Activated naive CD8-positive, alpha-beta T cell treated with anti-CD3 and anti-CD28 coated beads, Interleukin-2, amount 50 U/mL, for 24 hours (primary cell): ENCODE measurements at regions not wholly inside any gene's neighbourhood (a gene's known extent, or its start where the extent isn't known, plus 50 kb on each side); places are given as distances from the start of the nearest gene placed in this dataset.

Experiments used
- ATAC-seq: fragments of 150-1000 bp; cut with Tn5 transposase; one replicate; pipeline ENCODE4 v1.10.0; 2021
- DNase-seq: peaks from one replicate; pipeline ENCODE4 v3.0.0; 2021
- H3K27ac Mint-ChIP-seq: one replicate; pipeline ENCODE4 v1.8.0; 2021; ENCODE audit warnings: mild to moderate bottlenecking, mixed read lengths
- H3K27me3 Mint-ChIP-seq: one replicate; pipeline ENCODE4 v1.8.0; 2021; ENCODE audit warnings: mixed read lengths
- H3K36me3 Mint-ChIP-seq: one replicate; pipeline ENCODE4 v1.8.0; 2021; ENCODE audit warnings: low read depth, mixed read lengths
- H3K4me1 Mint-ChIP-seq: one replicate; pipeline ENCODE4 v1.8.0; 2021; ENCODE audit warnings: mixed read lengths
- H3K4me3 Mint-ChIP-seq: one replicate; pipeline ENCODE4 v1.8.0; 2021; ENCODE audit warnings: mild to moderate bottlenecking, moderate library complexity, mixed read lengths
- H3K9me3 Mint-ChIP-seq: one replicate; pipeline ENCODE4 v1.8.0; 2021; ENCODE audit warnings: mixed read lengths

GRCh38 chr5:165757791-165758190 is 2252.4 kb downstream of the MAT2B start:
- DNase-seq = no peak
- H3K4me3 Mint-ChIP-seq = no peak overlapping the region
- no peaks in the 10 kb centered on the region for H3K36me3 Mint-ChIP-seq
- ATAC-seq = no peak
- H3K27me3 Mint-ChIP-seq = no peaks in the 10 kb centered on the region
- peaks cover 11% of the 10 kb centered on the region for H3K9me3 Mint-ChIP-seq
- H3K4me1 Mint-ChIP-seq = no peaks in the 10 kb centered on the region
- H3K27ac Mint-ChIP-seq = no peak overlapping the region

- ATAC-seq (no peak), DNase-seq (no peak)
- Mint-ChIP-seq H3K4me1 (no peaks in the 10 kb centered on the region), H3K27me3 (no peaks in the 10 kb centered on the region), H3K4me3 (no peak overlapping the region), H3K36me3 (no peaks in the 10 kb centered on the region), H3K9me3 (peaks cover 13% of the 10 kb centered on the region), H3K27ac (no peak overlapping the region)
Measured at GRCh38 chr5:165775111-165775510, 2269.7 kb downstream of the MAT2B start.

- H3K36me3 Mint-ChIP-seq = no peaks in the 10 kb centered on the region
- no peak overlapping the region for H3K4me3 Mint-ChIP-seq
- no peaks in the 10 kb centered on the region for H3K4me1 Mint-ChIP-seq
- H3K27ac Mint-ChIP-seq = no peak overlapping the region
- DNase-seq (no peak), ATAC-seq (no peak)
- no peaks in the 10 kb centered on the region for H3K27me3 Mint-ChIP-seq
- H3K9me3 Mint-ChIP-seq = peaks cover 22% of the 10 kb centered on the region
Measured at GRCh38 chr5:165779505-165779904, 2274.1 kb downstream of the MAT2B start.

- Mint-ChIP-seq H3K27me3 (no peaks in the 10 kb centered on the region), H3K27ac (no peak overlapping the region), H3K4me3 (no peak overlapping the region), H3K4me1 (no peaks in the 10 kb centered on the region), H3K9me3 (peaks cover 28% of the 10 kb centered on the region), H3K36me3 (no peaks in the 10 kb centered on the region)
- DNase-seq (no peak), ATAC-seq (no peak)
Measured at GRCh38 chr5:165780901-165781300, 2275.5 kb downstream of the MAT2B start.

- Mint-ChIP-seq H3K9me3 (peaks cover 28% of the 10 kb centered on the region), H3K36me3 (no peaks in the 10 kb centered on the region), H3K4me1 (no peaks in the 10 kb centered on the region), H3K27ac (no peak overlapping the region), H3K27me3 (no peaks in the 10 kb centered on the region), H3K4me3 (no peak overlapping the region)
- ATAC-seq (no peak), DNase-seq (no peak)
Measured at GRCh38 chr5:165781738-165782137, 2276.3 kb downstream of the MAT2B start.

- no peaks in the 10 kb centered on the region for H3K4me1 Mint-ChIP-seq
- no peak overlapping the region for H3K4me3 Mint-ChIP-seq
- no peaks in the 10 kb centered on the region for H3K36me3 Mint-ChIP-seq
- DNase-seq = no peak
- no peak for ATAC-seq
- H3K27ac Mint-ChIP-seq = no peak overlapping the region
- H3K27me3 Mint-ChIP-seq = no peaks in the 10 kb centered on the region
- H3K9me3 Mint-ChIP-seq = peaks cover 24% of the 10 kb centered on the region
Measured at GRCh38 chr5:165783024-165783423, 2277.6 kb downstream of the MAT2B start.

- H3K4me1 Mint-ChIP-seq = no peaks in the 10 kb centered on the region
- no peak for ATAC-seq
- DNase-seq = no peak
- no peaks in the 10 kb centered on the region for H3K27me3 Mint-ChIP-seq
- no peak overlapping the region for H3K27ac Mint-ChIP-seq
- H3K36me3 Mint-ChIP-seq = no peaks in the 10 kb centered on the region
- no peak overlapping the region for H3K4me3 Mint-ChIP-seq
- H3K9me3 Mint-ChIP-seq = peaks cover 32% of the 10 kb centered on the region
Measured at GRCh38 chr5:165786073-165786472, 2280.7 kb downstream of the MAT2B start.

GRCh38 chr5:165795073-165795472 is 2289.7 kb downstream of the MAT2B start:
- ATAC-seq = no peak
- H3K4me3 Mint-ChIP-seq = no peak overlapping the region
- H3K27ac Mint-ChIP-seq = no peak overlapping the region
- H3K4me1 Mint-ChIP-seq = no peaks in the 10 kb centered on the region
- peaks cover 23% of the 10 kb centered on the region for H3K9me3 Mint-ChIP-seq
- H3K27me3 Mint-ChIP-seq = no peaks in the 10 kb centered on the region
- DNase-seq = no peak
- H3K36me3 Mint-ChIP-seq = no peaks in the 10 kb centered on the region

GRCh38 chr5:165805756-165806155 is 2300.3 kb downstream of the MAT2B start:
- Mint-ChIP-seq H3K4me1 (no peaks in the 10 kb centered on the region), H3K27ac (no peak overlapping the region), H3K27me3 (no peaks in the 10 kb centered on the region), H3K9me3 (peaks cover 3% of the 10 kb centered on the region), H3K36me3 (no peaks in the 10 kb centered on the region), H3K4me3 (no peak overlapping the region)
- ATAC-seq (no peak), DNase-seq (no peak)

- H3K27ac Mint-ChIP-seq = no peak overlapping the region
- DNase-seq = no peak
- H3K9me3 Mint-ChIP-seq = peaks cover 3% of the 10 kb centered on the region
- no peak overlapping the region for H3K4me3 Mint-ChIP-seq
- H3K27me3 Mint-ChIP-seq = no peaks in the 10 kb centered on the region
- no peaks in the 10 kb centered on the region for H3K36me3 Mint-ChIP-seq
- no peaks in the 10 kb centered on the region for H3K4me1 Mint-ChIP-seq
- no peak for ATAC-seq
Measured at GRCh38 chr5:165808335-165808734, 2302.9 kb downstream of the MAT2B start.

- Mint-ChIP-seq H3K27ac (no peak overlapping the region), H3K9me3 (peaks cover 3% of the 10 kb centered on the region), H3K4me3 (no peak overlapping the region), H3K36me3 (no peaks in the 10 kb centered on the region), H3K4me1 (no peaks in the 10 kb centered on the region), H3K27me3 (no peaks in the 10 kb centered on the region)
- no peak for ATAC-seq
- DNase-seq = no peak
Measured at GRCh38 chr5:165809914-165810313, 2304.5 kb downstream of the MAT2B start.

GRCh38 chr5:165829504-165829903 is 2324.1 kb downstream of the MAT2B start:
- H3K27me3 Mint-ChIP-seq = no peaks in the 10 kb centered on the region
- no peaks in the 10 kb centered on the region for H3K4me1 Mint-ChIP-seq
- H3K9me3 Mint-ChIP-seq = peaks cover 11% of the 10 kb centered on the region
- H3K36me3 Mint-ChIP-seq = no peaks in the 10 kb centered on the region
- ATAC-seq (no peak), DNase-seq (no peak)
- H3K4me3 Mint-ChIP-seq = no peak overlapping the region
- no peak overlapping the region for H3K27ac Mint-ChIP-seq

- no peak for DNase-seq
- Mint-ChIP-seq H3K27me3 (no peaks in the 10 kb centered on the region), H3K9me3 (peaks cover 15% of the 10 kb centered on the region), H3K36me3 (no peaks in the 10 kb centered on the region), H3K4me1 (no peaks in the 10 kb centered on the region), H3K27ac (no peak overlapping the region), H3K4me3 (no peak overlapping the region)
- no peak for ATAC-seq
Measured at GRCh38 chr5:165834891-165835290, 2329.5 kb downstream of the MAT2B start.

- Mint-ChIP-seq H3K4me3 (no peak overlapping the region), H3K9me3 (peaks cover 9% of the 10 kb centered on the region), H3K36me3 (no peaks in the 10 kb centered on the region), H3K27me3 (no peaks in the 10 kb centered on the region), H3K27ac (no peak overlapping the region), H3K4me1 (no peaks in the 10 kb centered on the region)
- DNase-seq (no peak), ATAC-seq (no peak)
Measured at GRCh38 chr5:165836046-165836445, 2330.6 kb downstream of the MAT2B start.

GRCh38 chr5:165837286-165837685 is 2331.9 kb downstream of the MAT2B start:
- no peaks in the 10 kb centered on the region for H3K36me3 Mint-ChIP-seq
- H3K4me1 Mint-ChIP-seq = no peaks in the 10 kb centered on the region
- H3K27ac Mint-ChIP-seq = no peak overlapping the region
- peaks cover 9% of the 10 kb centered on the region for H3K9me3 Mint-ChIP-seq
- H3K4me3 Mint-ChIP-seq = no peak overlapping the region
- ATAC-seq = no peak
- H3K27me3 Mint-ChIP-seq = no peaks in the 10 kb centered on the region
- no peak for DNase-seq

- ATAC-seq (no peak), DNase-seq (no peak)
- Mint-ChIP-seq H3K27me3 (no peaks in the 10 kb centered on the region), H3K4me1 (no peaks in the 10 kb centered on the region), H3K9me3 (peaks cover 14% of the 10 kb centered on the region), H3K36me3 (no peaks in the 10 kb centered on the region), H3K4me3 (no peak overlapping the region), H3K27ac (no peak overlapping the region)
Measured at GRCh38 chr5:165844571-165844970, 2339.2 kb downstream of the MAT2B start.
